Psoas muscle (tissue), 7 donors: ENCODE measurements at regions not wholly inside any gene's neighbourhood (a gene's known extent, or its start where the extent isn't known, plus 50 kb on each side); places are given as distances from the start of the nearest gene placed in this dataset.
A peak's percentile ranks its signal among the peaks of the same experiment; 100 is the strongest.
"Not testable (repeated sequence)": the region's sequence is repeated elsewhere in the genome, so short reads cannot be mapped to it uniquely, and the experiment has no call there.

Source experiments
- ATAC-seq, 4 donors: fragments of 200-7000 bp; cut with Tn5 transposase; one replicate each; pipeline ENCODE4 v1.9.1; 2020; ENCODE audit warnings: moderate library complexity in 3 of 4, mild to moderate bottlenecking in 2 of 4
- DNase-seq, 2 donors: peaks; one replicate each; pipeline ENCODE4 v3.0.0-alpha.2; 2020
- H3K27ac ChIP-seq: fragments of 200-600 bp; one replicate; pipeline ENCODE4 v1.8.0; 2022
- H3K27me3 ChIP-seq, 3 donors: fragments of 200-600 bp in 1 of 3; one replicate each; pipeline versions ENCODE4 v1.6.1 to v1.8.0; 2013 to 2022; ENCODE audit warnings: low read length in 2 of 3, mild to moderate bottlenecking in 2 of 3, moderate library complexity in 1 of 3; ENCODE audit not compliant: insufficient read depth in 3 of 3
- H3K36me3 ChIP-seq, 2 donors: fragments of 200-600 bp in 1 of 2; one replicate each; pipeline versions ENCODE4 v1.6.1 to v1.8.0; 2013 to 2022; ENCODE audit warnings: low read depth in 1 of 2, mild to moderate bottlenecking in 1 of 2, moderate library complexity in 1 of 2; ENCODE audit not compliant: insufficient read depth in 1 of 2
- H3K4me1 ChIP-seq: fragments of 200-600 bp; one replicate; pipeline ENCODE4 v1.8.0; 2022
- H3K4me3 ChIP-seq: fragments of 200-600 bp; one replicate; pipeline ENCODE4 v1.8.0; 2022; ENCODE audit warnings: mild to moderate bottlenecking
- H3K9me3 ChIP-seq: fragments of 200-600 bp; one replicate; pipeline ENCODE4 v1.8.0; 2022
- CTCF ChIP-seq: fragments of 200-600 bp; IDR thresholded peaks from one replicate; pipeline ENCODE4 v1.8.0; 2022; ENCODE audit warnings: antibody characterized with exemption
- WGBS, 3 donors: extraction: QIAGEN DNeasy Blood & Tissue Kit; methylation state at CpG; one replicate each; pipeline versions ENCODE4 v1.1.6 to v1.1.7; 2013; 5-methylcytosine and 5-hydroxymethylcytosine counted together
- intact Hi-C, 2 donors: fragments of 100-400 bp; cut with DNase I; formaldehyde crosslinking; loops; one replicate each; pipeline versions ENCODE4 v1.11.0 to v1.14.2; 2022
- donor health status: healthy with polysubstance abuse.
- donor health status: DM: no; HTN: no; CAD: no; lungs with moderate emphysema.
- donor health status: Bipolar disorder and iron deficiency.
- donor health status: healthy.
- donor health status: DM: yes; HTN: yes; CAD: no.
- donor health status: DM: no; HTN: no; CAD: no.
- donor health status: DM: yes; HTN: yes; CAD: no.

- DNase-seq (no peak), ATAC-seq (no peak)
- 35 to 38% (median 37%) methylated on average over 1 of the region's 1 CpG for WGBS, 3 donors
- H3K9me3 ChIP-seq, result peaks cover 4% of the 10 kb centered on the region
- no peak overlapping the region for H3K4me3 ChIP-seq
- H3K27ac ChIP-seq, result no peak overlapping the region
- H3K36me3 ChIP-seq, result no peaks in the 10 kb centered on the region
- no peaks in the 10 kb centered on the region for H3K4me1 ChIP-seq
- no peak for TF ChIP-seq CTCF
- H3K27me3 ChIP-seq, result no peaks in the 10 kb centered on the region
- intact Hi-C loops, result no loop called here
These were observed 1504.5 kb upstream of the PCDH10 start for GRCh38 chr4:131644619-131645018.

- H3K36me3 ChIP-seq, result no peaks in the 10 kb centered on the region
- no peak overlapping the region for H3K27ac ChIP-seq
- no peak for TF ChIP-seq CTCF
- H3K9me3 ChIP-seq, result no peaks in the 10 kb centered on the region
- 93 to 96% (median 95%) methylated on average over 2 of the region's 2 CpGs for WGBS, 3 donors
- DNase-seq, result no peak
- H3K4me3 ChIP-seq, result no peak overlapping the region
- H3K4me1 ChIP-seq, result no peaks in the 10 kb centered on the region
- intact Hi-C loops, result no loop called here
- no peak for ATAC-seq
- H3K27me3 ChIP-seq, result no peaks in the 10 kb centered on the region
These were observed 1499.9 kb upstream of the PCDH10 start for GRCh38 chr4:131649227-131649626.

- no peak for TF ChIP-seq CTCF
- Histone ChIP-seq H3K27ac (no peak overlapping the region), H3K4me1 (no peaks in the 10 kb centered on the region), H3K4me3 (no peak overlapping the region), H3K9me3 (no peaks in the 10 kb centered on the region), H3K36me3 (no peaks in the 10 kb centered on the region), H3K27me3 (no peaks in the 10 kb centered on the region)
- intact Hi-C loops, result no loop called here
- WGBS, 3 donors, result 72 to 80% (median 76%) methylated on average over 2 of the region's 2 CpGs
- DNase-seq, result no peak
- ATAC-seq, result no peak
These were observed 1498.1 kb upstream of the PCDH10 start for GRCh38 chr4:131650951-131651350.

GRCh38 chr4:131683314-131683713, 1465.8 kb upstream of the PCDH10 start:
- intact Hi-C loops, H3K4me3 ChIP-seq, H3K27me3 ChIP-seq, H3K36me3 ChIP-seq, H3K4me1 ChIP-seq, H3K27ac ChIP-seq, ATAC-seq, H3K9me3 ChIP-seq, DNase-seq: not testable (repeated sequence)
- 75 to 80% (median 75%) methylated on average over 3 of the region's 3 CpGs for WGBS, 3 donors

- intact Hi-C loops, result no loop called here
- no peak overlapping the region for H3K27ac ChIP-seq
- 83 to 88% (median 85%) methylated on average over 2 of the region's 2 CpGs for WGBS, 3 donors
- ATAC-seq (no peak), DNase-seq (no peak)
- no peaks in the 10 kb centered on the region for H3K9me3 ChIP-seq
- TF ChIP-seq CTCF, result no peak
- no peaks in the 10 kb centered on the region for H3K27me3 ChIP-seq
- H3K4me3 ChIP-seq, result no peak overlapping the region
- no peaks in the 10 kb centered on the region for H3K4me1 ChIP-seq
- H3K36me3 ChIP-seq, result no peaks in the 10 kb centered on the region
These were observed 1427.2 kb upstream of the PCDH10 start for GRCh38 chr4:131721883-131722282.

- H3K27me3 ChIP-seq, ATAC-seq, H3K4me3 ChIP-seq, H3K9me3 ChIP-seq, intact Hi-C loops, H3K36me3 ChIP-seq, H3K4me1 ChIP-seq, H3K27ac ChIP-seq, DNase-seq: not testable (repeated sequence)
- 94 to 96% (median 95%) methylated on average over 15 to 19 of the region's 24 CpGs for WGBS, 3 donors
These were observed 1426.0 kb upstream of the PCDH10 start for GRCh38 chr4:131723069-131723468.

GRCh38 chr4:131724847-131725246, 1424.2 kb upstream of the PCDH10 start:
- 87 to 94% (median 93%) methylated on average over 22 to 27 of the region's 37 CpGs for WGBS, 3 donors
- H3K9me3 ChIP-seq, H3K4me1 ChIP-seq, H3K27me3 ChIP-seq, H3K27ac ChIP-seq, H3K4me3 ChIP-seq, intact Hi-C loops, ATAC-seq, H3K36me3 ChIP-seq: not testable (repeated sequence)
- DNase-seq, result peak; percentile 59 to 78

- intact Hi-C loops, H3K4me3 ChIP-seq, H3K9me3 ChIP-seq, ATAC-seq, H3K27ac ChIP-seq, H3K36me3 ChIP-seq, H3K27me3 ChIP-seq, H3K4me1 ChIP-seq, DNase-seq: not testable (repeated sequence)
- 97 to 98% (median 98%) methylated on average over 26 to 27 of the region's 29 CpGs for WGBS, 3 donors
These were observed 1423.6 kb upstream of the PCDH10 start for GRCh38 chr4:131725521-131725920.
